GM12878 (cell line): ENCODE measurements at regions not wholly inside any gene's neighbourhood (a gene's known extent, or its start where the extent isn't known, plus 50 kb on each side); places are given as distances from the start of the nearest gene placed in this dataset.
"Not testable (repeated sequence)": the region's sequence is repeated elsewhere in the genome, so short reads cannot be mapped to it uniquely, and the experiment has no call there.

Experiments used
- ATAC-seq: fragments of 200-7000 bp; cut with Tn5 transposase; 3 replicates; pipeline ENCODE4 v1.9.1; 2020; ENCODE audit warnings: mild to moderate bottlenecking, moderate library complexity
- BruUV-seq: library from RNA; stranded (reverse); fragments of 400-500 nt; replicated peaks from 2 replicates; lab custom pipeline; 2021; lab: Mats Ljungman, UMichigan
- CTCF ChIA-PET: fragments of 300-600 bp; sonication (Branson Sonifier 250); formaldehyde crosslinking; extraction: SDS; loops from one replicate; lab custom pipeline; 2021; ENCODE audit warnings: inconsistent platforms; lab: Yijun Ruan, JAX
- POLR2A ChIA-PET: fragments of 350-600 bp; formaldehyde crosslinking; extraction: SDS; loops from one replicate; lab custom pipeline; 2021; ENCODE audit warnings: inconsistent platforms; lab: Charles Lee
- RAD21 ChIA-PET: fragments of 300-600 bp; sonication (Branson Sonifier 250); formaldehyde crosslinking; loops from one replicate; lab custom pipeline; 2023; ENCODE audit warnings: antibody characterized with exemption; ENCODE audit not compliant: unreplicated experiment; lab: Charles Lee
- SMC1A ChIA-PET: fragments of 300-600 bp; sonication (Branson Sonifier 250); formaldehyde crosslinking; loops from one replicate; lab custom pipeline; 2023; ENCODE audit not compliant: unreplicated experiment, uncharacterized antibody; lab: Charles Lee
- DNase-seq: peaks from one replicate; pipeline ENCODE4 v3.0.0-alpha.2; 2011; ENCODE audit warnings: low read depth, low spot score
- FAIRE-seq: peaks from 3 replicates; lab custom pipeline; 2011; peaks lifted over from hg19 to GRCh38; lab: Jason Lieb, UNC
- H2AFZ ChIP-seq: 2 replicates; pipeline ENCODE4 v1.6.0; 2011; ENCODE audit warnings: low read depth, low read length, control low read depth; ENCODE audit not compliant: control insufficient read depth
- H3K27ac ChIP-seq: 2 replicates; pipeline ENCODE4 v1.5.1; 2011; ENCODE audit warnings: control low read depth; ENCODE audit not compliant: control insufficient read depth, insufficient read depth
- H3K27me3 ChIP-seq, 2 experiments: replicated peaks in 1 of 2; 2 replicates each; pipeline versions ENCODE4 v1.6.0 to v1.6.1; 2011; ENCODE audit warnings: low read length in 1 of 2; ENCODE audit not compliant: control insufficient read depth in 2 of 2, insufficient read depth in 2 of 2
- H3K36me3 ChIP-seq, 2 experiments: 2 replicates each; pipeline ENCODE4 v1.5.1; 2011; ENCODE audit warnings: low read length in 1 of 2; ENCODE audit not compliant: control insufficient read depth in 2 of 2, insufficient read depth in 2 of 2
- H3K4me1 ChIP-seq: 2 replicates; pipeline ENCODE4 v1.6.1; 2011; ENCODE audit warnings: mild to moderate bottlenecking, low read length, moderate library complexity, mixed read lengths; ENCODE audit not compliant: control insufficient read depth, insufficient read depth
- H3K4me2 ChIP-seq: 2 replicates; pipeline ENCODE4 v1.6.0; 2011; ENCODE audit warnings: control low read depth; ENCODE audit not compliant: control insufficient read depth, insufficient read depth
- H3K4me3 ChIP-seq: fragments of 200-600 bp; sonication (generic); 2 replicates; pipeline ENCODE4 v1.5.1; 2016
- H3K79me2 ChIP-seq: 2 replicates; pipeline ENCODE4 v1.6.0; 2011; ENCODE audit warnings: low read length; ENCODE audit not compliant: control insufficient read depth, insufficient read depth
- H3K9ac ChIP-seq: 2 replicates; pipeline ENCODE4 v1.8.0; 2011; ENCODE audit warnings: low read length, control low read depth, mixed read lengths; ENCODE audit not compliant: control insufficient read depth, insufficient read depth
- H3K9me3 ChIP-seq: replicated peaks from 3 replicates; pipeline ENCODE4 v1.5.1; 2011; ENCODE audit warnings: mild to moderate bottlenecking, low read length; ENCODE audit not compliant: control insufficient read depth, insufficient read depth
- H4K20me1 ChIP-seq: 2 replicates; pipeline ENCODE4 v1.6.0; 2011; ENCODE audit not compliant: control insufficient read depth, insufficient read depth
- BCL3 ChIP-seq: IDR thresholded peaks from 2 replicates; pipeline ENCODE4 v1.6.1; 2011; ENCODE audit warnings: borderline replicate concordance, low read depth, mild to moderate bottlenecking, moderate library complexity, low read length; ENCODE audit not compliant: insufficient read depth, poor library complexity, severe bottlenecking
- BHLHE40 ChIP-seq, 2 experiments: fragments of 450-650 bp in 1 of 2; IDR thresholded peaks; 2 replicates each; pipeline ENCODE4 v1.6.1; 2011 to 2017; ENCODE audit warnings: low read depth in 2 of 2, borderline replicate concordance in 1 of 2, improper control_type of control experiment in 1 of 2, low read length in 1 of 2, mild to moderate bottlenecking in 1 of 2
- FOXM1 ChIP-seq: IDR thresholded peaks from 2 replicates; pipeline ENCODE4 v1.6.1; 2012; ENCODE audit warnings: low read depth, mild to moderate bottlenecking, inconsistent platforms, low read length, moderate library complexity
- HDAC6 ChIP-seq: fragments of 200-600 bp; sonication (generic); IDR thresholded peaks from one replicate; pipeline ENCODE4 v1.8.0; 2017; ENCODE audit warnings: antibody characterized with exemption; ENCODE audit not compliant: unreplicated experiment
- TCF12 ChIP-seq: IDR thresholded peaks from 2 replicates; pipeline ENCODE4 v1.6.1; 2011; ENCODE audit warnings: low read depth, mild to moderate bottlenecking, low read length
- ZBTB11 ChIP-seq: fragments of 450-650 bp; formaldehyde crosslinking; IDR thresholded peaks from 2 replicates; pipeline ENCODE4 v1.5.0; 2022; ENCODE audit warnings: mild to moderate bottlenecking, missing genetic modification characterization
- WGBS: methylation state at CpG from one replicate; pipeline ENCODE4 v1.1.6; 2016; ENCODE audit warnings: low lambda C conversion rate; ENCODE audit not compliant: insufficient replicate concordance, insufficient coverage; ENCODE audit errors: missing lambda C conversion rate; 5-methylcytosine and 5-hydroxymethylcytosine counted together
- in situ Hi-C: fragments of 300-500 bp; cut with MboI; formaldehyde crosslinking; loops from 9 replicates; pipeline ENCODE4 v1.14.3; 2018; ENCODE audit warnings: mixed read lengths
- intact Hi-C: fragments of 100-400 bp; cut with micrococcal nuclease; formaldehyde crosslinking; loops from one replicate; pipeline ENCODE4 v1.14.2; 2022; ENCODE audit not compliant: unreplicated experiment

GRCh38 chr13:21307158-21307557, 130.7 kb downstream of the MRPL57 start:
- in situ Hi-C loops, ATAC-seq, POLR2A ChIA-PET, SMC1A ChIA-PET, H3K79me2 ChIP-seq, FAIRE-seq, H3K4me3 ChIP-seq, BruUV-seq, H3K9ac ChIP-seq, H2AFZ ChIP-seq, H3K27me3 ChIP-seq, H3K4me2 ChIP-seq, H3K36me3 ChIP-seq, H3K4me1 ChIP-seq, CTCF ChIA-PET, RAD21 ChIA-PET, intact Hi-C loops, H3K9me3 ChIP-seq, H3K27ac ChIP-seq, DNase-seq, H4K20me1 ChIP-seq: not testable (repeated sequence)
- WGBS, result 96% methylated on average over 6 of the region's 12 CpGs

GRCh38 chr13:21308906-21309305, 132.4 kb downstream of the MRPL57 start:
- no peak for TF ChIP-seq BCL3
- no peak for TF ChIP-seq ZBTB11 (CRISPR knock-in tag)
- no peak for TF ChIP-seq HDAC6
- no peak for TF ChIP-seq BHLHE40 (IDR thresholded peaks at IDR 0.05; ENCODE audit: borderline replicate concordance in 1 of 2, low read depth in 2 of 2, low read length in 1 of 2)
- no peak for TF ChIP-seq FOXM1
- TF ChIP-seq TCF12, result no peak
- TF ChIP-seq, all 136 proteins: peak for 0
- Histone ChIP-seq H3K4me3 (no peak overlapping the region), H2AFZ (no peak overlapping the region), H3K4me2 (no peak overlapping the region), H3K4me1 (no peaks in the 10 kb centered on the region), H3K27me3 (no peaks in the 10 kb centered on the region), H3K36me3 (no peaks in the 10 kb centered on the region; a peak in 1 of 4 replicates), H3K9me3 (no peaks in the 10 kb centered on the region), H3K79me2 (no peaks in the 10 kb centered on the region), H3K9ac (no peak overlapping the region), H4K20me1 (no peaks in the 10 kb centered on the region), H3K27ac (no peak overlapping the region)
- ChIA-PET RAD21 (interaction anchor here (1.6 to 2.1 kb wide), 2 partner anchors 11 to 13 kb away, joined by 3 to 5 read pairs; no protein-coding TSS in a partner anchor), POLR2A (no interaction called here), SMC1A (interaction anchor here (1.4 kb wide), 1 partner anchor 12 kb away, joined by 4 read pairs; no protein-coding TSS in a partner anchor), CTCF (interaction anchor here (1.4 to 2.5 kb wide), 2 partner anchors 11 to 168 kb away, joined by 5 to 16 read pairs; no protein-coding TSS in a partner anchor)
- WGBS, result 100% methylated on average over 2 of the region's 2 CpGs
- intact Hi-C loops, result no loop called here
- no peak for FAIRE-seq
- in situ Hi-C loops, result no loop called here
- DNase-seq, result no peak
- no TSS peak for BruUV-seq
- ATAC-seq, result no peak
